ENCODE measurements at regions not wholly inside any gene's neighbourhood (a gene's known extent, or its start where the extent isn't known, plus 50 kb on each side); places are given as distances from the start of the nearest gene placed in this dataset.

- Histone ChIP-seq H3K9me3 (peaks cover 0 to 10% of the 10 kb centered on the region in 2 donors), H3K4me3 (no peak overlapping the region), H3K36me3 (no peaks in the 10 kb centered on the region), H3K27me3 (no peaks in the 10 kb centered on the region), H3K27ac (no peak overlapping the region), H3K4me1 (ENCODE audit: insufficient read depth) (no peaks in the 10 kb centered on the region)
- 88 to 91% (median 91%) methylated on average over 4 of the region's 4 CpGs for WGBS, 3 donors
- TF ChIP-seq EP300 (IDR thresholded peaks at IDR 0.05), result no peak
- intact Hi-C loops (cut with DNase I), result no loop called here
- no peak for DNase-seq
These were observed 142.4 kb upstream of the IRX3 start for GRCh38 chr16:54429029-54429428.

GRCh38 chr16:54426553-54426849, 139.9 kb upstream of the IRX3 start:
- Histone ChIP-seq H3K4me3 (no peak overlapping the region), H3K9me3 (peaks cover 0 to 10% of the 10 kb centered on the region in 2 donors), H3K27ac (no peak overlapping the region), H3K4me1 (ENCODE audit: insufficient read depth) (peaks cover 1% of the 10 kb centered on the region), H3K36me3 (no peaks in the 10 kb centered on the region), H3K27me3 (no peaks in the 10 kb centered on the region)
- TF ChIP-seq CTCF (IDR thresholded peaks at IDR 0.05) (no peak), POLR2A (IDR thresholded peaks at IDR 0.05) (no peak), EP300 (IDR thresholded peaks at IDR 0.05) (no peak)
- DNase-seq, result no peak
- intact Hi-C loops (cut with DNase I), result no loop called here
- WGBS, 3 donors, result 43 to 53% (median 45%) methylated on average over 4 of the region's 4 CpGs

- TF ChIP-seq CTCF (IDR thresholded peaks at IDR 0.05) (no peak), EP300 (IDR thresholded peaks at IDR 0.05) (no peak), POLR2A (IDR thresholded peaks at IDR 0.05) (no peak)
- Histone ChIP-seq H3K36me3 (no peaks in the 10 kb centered on the region), H3K9me3 (peaks cover 0 to 10% of the 10 kb centered on the region in 2 donors), H3K4me3 (no peak overlapping the region), H3K27ac (no peak overlapping the region), H3K4me1 (ENCODE audit: insufficient read depth) (peaks cover 1% of the 10 kb centered on the region), H3K27me3 (no peaks in the 10 kb centered on the region)
- WGBS, 3 donors, result 78 to 85% (median 80%) methylated on average over 12 of the region's 12 CpGs
- intact Hi-C loops (cut with DNase I), result no loop called here
- DNase-seq, result no peak
These were observed 139.3 kb upstream of the IRX3 start for GRCh38 chr16:54425681-54426552.

GRCh38 chr16:54425068-54425467, 138.5 kb upstream of the IRX3 start:
- TF ChIP-seq EP300 (IDR thresholded peaks at IDR 0.05), result no peak
- TF ChIP-seq CTCF (IDR thresholded peaks at IDR 0.05), result no peak
- TF ChIP-seq POLR2A (IDR thresholded peaks at IDR 0.05), result no peak
- H3K4me1 ChIP-seq (ENCODE audit: insufficient read depth), result peaks cover 1% of the 10 kb centered on the region

GRCh38 chr16:54424043-54424451, 137.5 kb upstream of the IRX3 start:
- TF ChIP-seq POLR2A (IDR thresholded peaks at IDR 0.05) (no peak), EP300 (IDR thresholded peaks at IDR 0.05) (no peak), CTCF (IDR thresholded peaks at IDR 0.05) (no peak)
- intact Hi-C loops (cut with DNase I), result no loop called here
- Histone ChIP-seq H3K27me3 (no peaks in the 10 kb centered on the region), H3K4me1 (ENCODE audit: insufficient read depth) (peaks cover 1% of the 10 kb centered on the region), H3K36me3 (no peaks in the 10 kb centered on the region), H3K9me3 (no peaks in the 10 kb centered on the region), H3K4me3 (no peak overlapping the region), H3K27ac (no peak overlapping the region)
- DNase-seq, result no peak
- WGBS, 3 donors, result 54 to 59% (median 56%) methylated on average over 5 of the region's 5 CpGs

More at GRCh38 chr16:54425068-54425467, 138.5 kb upstream of the IRX3 start:
- 90 to 93% (median 92%) methylated on average over 1 of the region's 1 CpG for WGBS, 3 donors
- H3K36me3 ChIP-seq, result no peaks in the 10 kb centered on the region
- intact Hi-C loops (cut with DNase I), result no loop called here
- no peak for DNase-seq
- no peak overlapping the region for H3K27ac ChIP-seq
- H3K9me3 ChIP-seq, result peaks cover 0 to 8% of the 10 kb centered on the region in 2 donors
- H3K27me3 ChIP-seq, result no peaks in the 10 kb centered on the region
- H3K4me3 ChIP-seq, result no peak overlapping the region

All from ovary (tissue), 7 donors.